Muscle of arm (tissue), 1 donor: ENCODE measurements at regions not wholly inside any gene's neighbourhood (a gene's known extent, or its start where the extent isn't known, plus 50 kb on each side); places are given as distances from the start of the nearest gene placed in this dataset.
A peak's percentile ranks its signal among the peaks of the same experiment; 100 is the strongest.

Experiments
- DNase-seq: peaks from one replicate; pipeline ENCODE4 v3.0.0-alpha.2; 2013

- no peak for DNase-seq
These were observed 291.0 kb downstream of the CHRM3 start for GRCh38 chr1:239677362-239677761.

- DNase-seq = no peak
These were observed 291.8 kb downstream of the CHRM3 start for GRCh38 chr1:239678181-239678580.

- peak; percentile 3 for DNase-seq
These were observed 295.7 kb downstream of the CHRM3 start for GRCh38 chr1:239682046-239682445.

- no peak for DNase-seq
These were observed 296.6 kb downstream of the CHRM3 start for GRCh38 chr1:239682960-239683359.

GRCh38 chr1:239686386-239686785, 300.0 kb downstream of the CHRM3 start:
- no peak for DNase-seq

GRCh38 chr1:239696317-239696716, 309.9 kb downstream of the CHRM3 start:
- no peak for DNase-seq

GRCh38 chr1:239700667-239701066, 314.3 kb downstream of the CHRM3 start:
- DNase-seq = no peak

GRCh38 chr1:239703075-239703474, 316.7 kb downstream of the CHRM3 start:
- no peak for DNase-seq

GRCh38 chr1:239706245-239706892, 320.0 kb downstream of the CHRM3 start:
- DNase-seq = no peak

- DNase-seq = no peak
These were observed 321.2 kb downstream of the CHRM3 start for GRCh38 chr1:239707615-239708014.

GRCh38 chr1:239708622-239709021, 322.3 kb downstream of the CHRM3 start:
- DNase-seq = no peak

- DNase-seq = no peak
These were observed 325.4 kb downstream of the CHRM3 start for GRCh38 chr1:239711768-239712167.

- DNase-seq = no peak
These were observed 330.9 kb downstream of the CHRM3 start for GRCh38 chr1:239717097-239717917.

- no peak for DNase-seq
These were observed 331.5 kb downstream of the CHRM3 start for GRCh38 chr1:239717918-239718184.

GRCh38 chr1:239718571-239718970, 332.2 kb downstream of the CHRM3 start:
- DNase-seq = no peak

- DNase-seq = no peak
These were observed 332.7 kb downstream of the CHRM3 start for GRCh38 chr1:239718997-239719628.

GRCh38 chr1:239719642-239720258, 333.4 kb downstream of the CHRM3 start:
- no peak for DNase-seq

- no peak for DNase-seq
These were observed 335.7 kb downstream of the CHRM3 start for GRCh38 chr1:239722035-239722434.

- DNase-seq = no peak
These were observed 337.5 kb downstream of the CHRM3 start for GRCh38 chr1:239723776-239724367.

- DNase-seq = no peak
These were observed 339.0 kb downstream of the CHRM3 start for GRCh38 chr1:239725371-239725770.

GRCh38 chr1:239725933-239726332, 339.6 kb downstream of the CHRM3 start:
- DNase-seq = no peak

- no peak for DNase-seq
These were observed 344.0 kb downstream of the CHRM3 start for GRCh38 chr1:239730378-239730777.
